K562 (cell line): ENCODE measurements at regions not wholly inside any gene's neighbourhood (a gene's known extent, or its start where the extent isn't known, plus 50 kb on each side); places are given as distances from the start of the nearest gene placed in this dataset.

Experiments
- ATAC-seq: fragments of 200-7000 bp; cut with Tn5 transposase; 3 replicates; pipeline ENCODE4 v1.9.1; 2020; ENCODE audit warnings: moderate library complexity
- BruUV-seq: library from RNA; stranded (reverse); fragments of 400-500 nt; replicated peaks from 2 replicates; lab custom pipeline; 2021; lab: Mats Ljungman, UMichigan
- CTCF ChIA-PET: fragments of 300-600 bp; formaldehyde crosslinking; extraction: SDS; loops from one replicate; lab custom pipeline; 2021; ENCODE audit warnings: low intra/inter-chr PET ratio; lab: Yijun Ruan, JAX
- POLR2A ChIA-PET: fragments of 300-600, 350-650 bp; sonication (Branson Sonifier 250); formaldehyde crosslinking; extraction: SDS; loops from one replicate; lab custom pipeline; 2021; ENCODE audit warnings: antibody characterized with exemption, inconsistent platforms; lab: Yijun Ruan, JAX
- DNase-seq, 4 experiments: peaks; one replicate each; pipeline versions ENCODE4 v3.0.0 to v3.0.0-alpha.2; 2011 to 2018; ENCODE audit warnings: low spot score in 3 of 4, mixed read lengths in 3 of 4; ENCODE audit errors: extremely low read depth in 1 of 4
- FAIRE-seq: peaks from 2 replicates; lab custom pipeline; 2011; peaks lifted over from hg19 to GRCh38; lab: Jason Lieb, UNC
- H2AFZ ChIP-seq: 2 replicates; pipeline ENCODE4 v1.6.0; 2011; ENCODE audit warnings: low read depth, low read length, control low read depth, inconsistent platforms
- H3K27ac ChIP-seq: fragments of 200-600 bp; 3 replicates; pipeline ENCODE4 v1.8.0; 2011; ENCODE audit warnings: low read depth, mild to moderate bottlenecking, control low read depth, inconsistent platforms, low read length, moderate library complexity, mixed read lengths; ENCODE audit errors: extremely low read depth
- H3K27me3 ChIP-seq, 2 experiments: fragments of 300-600 bp in 1 of 2; 2 replicates in 1 of 2; 3 replicates in 1 of 2; pipeline versions ENCODE4 v1.6.0 to v1.8.0; 2011; ENCODE audit warnings: inconsistent platforms in 2 of 2, low read length in 2 of 2, mild to moderate bottlenecking in 1 of 2, mixed read lengths in 1 of 2, moderate library complexity in 1 of 2; ENCODE audit not compliant: control insufficient read depth in 2 of 2, insufficient read depth in 2 of 2
- H3K36me3 ChIP-seq: fragments of 300-600 bp; 3 replicates; pipeline ENCODE4 v1.8.0; 2011; ENCODE audit warnings: mild to moderate bottlenecking, low read length, inconsistent platforms; ENCODE audit not compliant: control insufficient read depth, insufficient read depth
- H3K4me1 ChIP-seq, 2 experiments: fragments of 200-600 bp in 1 of 2; replicated peaks in 1 of 2; 2 replicates in 1 of 2; 3 replicates in 1 of 2; pipeline versions ENCODE4 v1.5.1 to v1.8.0; 2011; ENCODE audit warnings: inconsistent platforms in 2 of 2, low read length in 2 of 2, mild to moderate bottlenecking in 1 of 2, mixed read lengths in 1 of 2, moderate library complexity in 1 of 2; ENCODE audit not compliant: control insufficient read depth in 2 of 2, insufficient read depth in 2 of 2
- H3K4me2 ChIP-seq: 2 replicates; pipeline ENCODE4 v1.6.1; 2011; ENCODE audit warnings: low read length, control low read depth, inconsistent platforms, mixed read lengths; ENCODE audit not compliant: insufficient read depth
- H3K4me3 ChIP-seq: fragments of 200-600 bp; sonication (generic), shearing (Covaris generic); 2 replicates; pipeline ENCODE4 v1.5.1; 2016; ENCODE audit warnings: control low read depth, inconsistent platforms
- H3K79me2 ChIP-seq: fragments of 200-600 bp; 3 replicates; pipeline ENCODE4 v1.8.0; 2011; ENCODE audit warnings: low read length, inconsistent platforms; ENCODE audit not compliant: control insufficient read depth, insufficient read depth
- H3K9ac ChIP-seq, 2 experiments: 2 replicates each; pipeline versions ENCODE4 v1.6.0 to v1.6.1; 2011; ENCODE audit warnings: low read depth in 2 of 2, low read length in 2 of 2, control low read depth in 1 of 2, inconsistent platforms in 1 of 2, mild to moderate bottlenecking in 1 of 2, mixed read lengths in 1 of 2; ENCODE audit not compliant: insufficient read depth in 1 of 2
- H3K9me1 ChIP-seq: one replicate; pipeline ENCODE4 v1.6.0; 2011; ENCODE audit warnings: inconsistent platforms, mild to moderate bottlenecking, low read length, moderate library complexity; ENCODE audit not compliant: control insufficient read depth, insufficient read depth
- H3K9me3 ChIP-seq: replicated peaks from 2 replicates; pipeline ENCODE4 v1.5.1; 2011; ENCODE audit warnings: low read depth, low read length, inconsistent platforms; ENCODE audit not compliant: control insufficient read depth, insufficient read depth
- H4K20me1 ChIP-seq: replicated peaks from 2 replicates; pipeline ENCODE4 v1.6.1; 2011; ENCODE audit warnings: low read length, inconsistent platforms, mixed read lengths; ENCODE audit not compliant: control insufficient read depth, insufficient read depth
- KLF13 ChIP-seq: fragments of 450-650 bp; IDR thresholded peaks from 2 replicates; pipeline ENCODE4 v1.6.1; 2016; ENCODE audit warnings: missing genetic modification characterization, low read depth, mild to moderate bottlenecking, missing compliant biosample characterization, moderate library complexity, borderline replicate concordance
- POLR2A ChIP-seq: fragments of 450-650 bp; conservative IDR thresholded peaks from 2 replicates; pipeline ENCODE4 v1.6.1; 2016
- ZFX ChIP-seq: sonication (generic); formaldehyde crosslinking; IDR thresholded peaks from 2 replicates; pipeline ENCODE4 v1.8.0; 2022; ENCODE audit warnings: mild to moderate bottlenecking, missing genetic modification reagents, moderate library complexity
- ZKSCAN8 ChIP-seq: fragments of 200-800 bp; sonication (Bioruptor generic); IDR thresholded peaks from 2 replicates; pipeline ENCODE4 v1.6.1; 2016; ENCODE audit warnings: missing genetic modification characterization, missing compliant biosample characterization
- ZNF717 ChIP-seq: fragments of 250-450 bp; sonication (Bioruptor Pico); IDR thresholded peaks from 2 replicates; pipeline ENCODE4 v1.5.0; 2021
- WGBS: fragments of 100-300 bp; shearing (Covaris generic); methylation state at CpG from one replicate; pipeline ENCODE4 v1.1.6; 2016; ENCODE audit warnings: low coverage, mixed read lengths; ENCODE audit not compliant: insufficient coverage; ENCODE audit errors: missing lambda C conversion rate; 5-methylcytosine and 5-hydroxymethylcytosine counted together
- in situ Hi-C: fragments of 300-500 bp; cut with MboI; formaldehyde crosslinking; loops from 4 replicates; pipeline ENCODE4 v1.15.0; 2018; ENCODE audit warnings: inconsistent platforms, mixed read lengths
- intact Hi-C: fragments of 100-400 bp; cut with micrococcal nuclease; formaldehyde crosslinking; loops from 2 replicates; pipeline ENCODE4 v1.14.2; 2022
- TF ChIP-seq, protein P1 (sequence below): fragments of 250-450 bp; sonication (Bioruptor Pico); IDR thresholded peaks from 2 replicates; pipeline ENCODE4 v1.4.0; 2020
- TF ChIP-seq, protein P2 (sequence below): fragments of 200-800 bp; sonication (Bioruptor generic); IDR thresholded peaks from 2 replicates; pipeline ENCODE4 v1.6.1; 2017; ENCODE audit warnings: missing genetic modification characterization, missing compliant biosample characterization
- TF ChIP-seq, protein P3 (sequence below): fragments of 150-350 bp; conservative IDR thresholded peaks from 2 replicates; pipeline ENCODE4 v1.6.1; 2014; ENCODE audit warnings: low read length
- TF ChIP-seq, protein P4 (sequence below): fragments of 450-650 bp; conservative IDR thresholded peaks from 2 replicates; pipeline ENCODE4 v1.6.1; 2016; ENCODE audit warnings: missing genetic modification characterization, low read depth, mild to moderate bottlenecking, control low read depth, missing compliant biosample characterization

DNA sequence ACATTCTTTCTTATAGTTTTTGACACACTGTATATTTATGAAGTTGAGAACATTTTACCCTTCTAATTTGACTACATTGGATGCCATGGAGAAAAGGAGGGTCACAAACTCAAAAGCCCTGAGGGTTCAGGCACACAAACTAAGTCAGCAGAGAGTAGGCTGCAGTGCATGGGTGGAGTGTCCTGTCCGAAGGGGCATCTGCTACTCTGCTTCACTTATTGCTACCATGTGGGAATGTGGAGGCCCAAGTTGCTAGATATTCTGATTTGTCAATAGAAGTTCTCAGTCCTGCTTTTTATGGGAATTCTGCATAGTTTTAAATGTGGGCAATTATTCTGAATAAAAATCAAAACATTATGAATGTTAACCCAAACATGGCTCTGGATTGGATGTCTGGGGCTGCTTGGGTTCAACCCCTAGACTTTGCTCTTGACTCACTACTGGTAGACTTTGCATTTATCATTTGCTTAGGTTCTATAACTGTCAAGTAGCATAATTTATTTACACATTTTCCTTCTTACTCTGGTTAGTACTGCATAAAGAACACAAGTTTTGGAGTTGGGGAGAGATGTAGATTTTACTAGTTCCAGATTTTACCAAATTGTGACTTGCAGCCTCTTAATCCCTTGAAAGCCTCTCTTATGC lies 255.1 kb downstream of the SPRY1 start (continued):
- TF ChIP-seq, protein P1, sequence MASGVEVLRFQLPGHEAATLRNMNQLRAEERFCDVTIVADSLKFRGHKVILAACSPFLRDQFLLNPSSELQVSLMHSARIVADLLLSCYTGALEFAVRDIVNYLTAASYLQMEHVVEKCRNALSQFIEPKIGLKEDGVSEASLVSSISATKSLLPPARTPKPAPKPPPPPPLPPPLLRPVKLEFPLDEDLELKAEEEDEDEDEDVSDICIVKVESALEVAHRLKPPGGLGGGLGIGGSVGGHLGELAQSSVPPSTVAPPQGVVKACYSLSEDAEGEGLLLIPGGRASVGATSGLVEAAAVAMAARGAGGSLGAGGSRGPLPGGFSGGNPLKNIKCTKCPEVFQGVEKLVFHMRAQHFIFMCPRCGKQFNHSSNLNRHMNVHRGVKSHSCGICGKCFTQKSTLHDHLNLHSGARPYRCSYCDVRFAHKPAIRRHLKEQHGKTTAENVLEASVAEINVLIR (CRISPR knock-in tag) = no peak
- TF ChIP-seq, protein P2, sequence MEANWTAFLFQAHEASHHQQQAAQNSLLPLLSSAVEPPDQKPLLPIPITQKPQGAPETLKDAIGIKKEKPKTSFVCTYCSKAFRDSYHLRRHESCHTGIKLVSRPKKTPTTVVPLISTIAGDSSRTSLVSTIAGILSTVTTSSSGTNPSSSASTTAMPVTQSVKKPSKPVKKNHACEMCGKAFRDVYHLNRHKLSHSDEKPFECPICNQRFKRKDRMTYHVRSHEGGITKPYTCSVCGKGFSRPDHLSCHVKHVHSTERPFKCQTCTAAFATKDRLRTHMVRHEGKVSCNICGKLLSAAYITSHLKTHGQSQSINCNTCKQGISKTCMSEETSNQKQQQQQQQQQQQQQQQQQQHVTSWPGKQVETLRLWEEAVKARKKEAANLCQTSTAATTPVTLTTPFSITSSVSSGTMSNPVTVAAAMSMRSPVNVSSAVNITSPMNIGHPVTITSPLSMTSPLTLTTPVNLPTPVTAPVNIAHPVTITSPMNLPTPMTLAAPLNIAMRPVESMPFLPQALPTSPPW (CRISPR knock-in tag) = no peak
- no peak for TF ChIP-seq ZFX

DNA sequence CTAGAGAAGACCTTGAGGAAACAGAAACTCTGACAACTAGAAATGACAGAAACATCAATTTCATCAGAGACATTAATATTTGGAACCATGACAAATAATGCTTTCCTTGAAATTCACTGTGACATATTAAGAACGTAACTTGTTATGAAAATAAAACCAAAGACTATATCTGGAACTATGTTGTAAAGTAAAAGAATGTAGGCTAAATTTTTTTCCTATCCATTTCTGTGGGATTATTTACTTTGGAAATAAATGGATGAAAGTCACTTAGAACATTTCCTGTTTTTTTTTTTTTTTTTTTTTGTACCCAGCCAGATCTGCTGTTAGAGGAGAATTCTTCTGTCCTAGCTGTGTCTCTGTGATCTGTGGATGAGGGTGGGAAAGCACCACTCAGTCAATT lies 255.9 kb downstream of the SPRY1 start:
- FAIRE-seq = no peak
- no peak for TF ChIP-seq POLR2A
- no peak for TF ChIP-seq KLF13 (tag)
- no peak for TF ChIP-seq ZNF717 (CRISPR knock-in tag)
- TF ChIP-seq, protein P3, sequence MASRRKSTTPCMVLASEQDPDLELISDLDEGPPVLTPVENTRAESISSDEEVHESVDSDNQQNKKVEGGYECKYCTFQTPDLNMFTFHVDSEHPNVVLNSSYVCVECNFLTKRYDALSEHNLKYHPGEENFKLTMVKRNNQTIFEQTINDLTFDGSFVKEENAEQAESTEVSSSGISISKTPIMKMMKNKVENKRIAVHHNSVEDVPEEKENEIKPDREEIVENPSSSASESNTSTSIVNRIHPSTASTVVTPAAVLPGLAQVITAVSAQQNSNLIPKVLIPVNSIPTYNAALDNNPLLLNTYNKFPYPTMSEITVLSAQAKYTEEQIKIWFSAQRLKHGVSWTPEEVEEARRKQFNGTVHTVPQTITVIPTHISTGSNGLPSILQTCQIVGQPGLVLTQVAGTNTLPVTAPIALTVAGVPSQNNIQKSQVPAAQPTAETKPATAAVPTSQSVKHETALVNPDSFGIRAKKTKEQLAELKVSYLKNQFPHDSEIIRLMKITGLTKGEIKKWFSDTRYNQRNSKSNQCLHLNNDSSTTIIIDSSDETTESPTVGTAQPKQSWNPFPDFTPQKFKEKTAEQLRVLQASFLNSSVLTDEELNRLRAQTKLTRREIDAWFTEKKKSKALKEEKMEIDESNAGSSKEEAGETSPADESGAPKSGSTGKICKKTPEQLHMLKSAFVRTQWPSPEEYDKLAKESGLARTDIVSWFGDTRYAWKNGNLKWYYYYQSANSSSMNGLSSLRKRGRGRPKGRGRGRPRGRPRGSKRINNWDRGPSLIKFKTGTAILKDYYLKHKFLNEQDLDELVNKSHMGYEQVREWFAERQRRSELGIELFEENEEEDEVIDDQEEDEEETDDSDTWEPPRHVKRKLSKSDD = no peak
- no peak for TF ChIP-seq ZKSCAN8 (CRISPR knock-in tag)
- TF ChIP-seq, protein P4, sequence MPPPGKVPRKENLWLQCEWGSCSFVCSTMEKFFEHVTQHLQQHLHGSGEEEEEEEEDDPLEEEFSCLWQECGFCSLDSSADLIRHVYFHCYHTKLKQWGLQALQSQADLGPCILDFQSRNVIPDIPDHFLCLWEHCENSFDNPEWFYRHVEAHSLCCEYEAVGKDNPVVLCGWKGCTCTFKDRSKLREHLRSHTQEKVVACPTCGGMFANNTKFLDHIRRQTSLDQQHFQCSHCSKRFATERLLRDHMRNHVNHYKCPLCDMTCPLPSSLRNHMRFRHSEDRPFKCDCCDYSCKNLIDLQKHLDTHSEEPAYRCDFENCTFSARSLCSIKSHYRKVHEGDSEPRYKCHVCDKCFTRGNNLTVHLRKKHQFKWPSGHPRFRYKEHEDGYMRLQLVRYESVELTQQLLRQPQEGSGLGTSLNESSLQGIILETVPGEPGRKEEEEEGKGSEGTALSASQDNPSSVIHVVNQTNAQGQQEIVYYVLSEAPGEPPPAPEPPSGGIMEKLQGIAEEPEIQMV = no peak
- TF ChIP-seq, all 486 proteins: peak for 0
- peaks cover 1% of the 10 kb centered on the region; the same call in 1 of the 2 replicates for H3K9me3 ChIP-seq
- H3K27ac ChIP-seq = no peak overlapping the region
- DNase-seq (no peak), ATAC-seq (no peak)
- intact Hi-C loops (no loop called here), in situ Hi-C loops (no loop called here)
- H3K4me2 ChIP-seq = no peak overlapping the region
- no TSS peak for BruUV-seq
- POLR2A ChIA-PET = no interaction called here
- no peak overlapping the region for H3K9ac ChIP-seq
- no peak overlapping the region for H2AFZ ChIP-seq
- no peaks in the 10 kb centered on the region for H3K4me1 ChIP-seq
- CTCF ChIA-PET = no interaction called here
- H3K9me1 ChIP-seq = no peaks in the 10 kb centered on the region
- WGBS = 15% methylated on average over 1 of the region's 1 CpG
- H3K27me3 ChIP-seq = no peaks in the 10 kb centered on the region
- no peak overlapping the region for H3K4me3 ChIP-seq
- no peaks in the 10 kb centered on the region for H4K20me1 ChIP-seq
- H3K36me3 ChIP-seq = no peaks in the 10 kb centered on the region
- H3K79me2 ChIP-seq = no peaks in the 10 kb centered on the region
